Transverse colon (tissue), 4 donors: ENCODE measurements at regions not wholly inside any gene's neighbourhood (a gene's known extent, or its start where the extent isn't known, plus 50 kb on each side); places are given as distances from the start of the nearest gene placed in this dataset.

Experiments
- POLR2A ChIP-seq: fragments of 450-650 bp; IDR thresholded peaks from one replicate; pipeline ENCODE4 v1.6.1; 2016; ENCODE audit warnings: antibody characterized with exemption, mild to moderate bottlenecking, moderate library complexity
- POLR2AphosphoS5 ChIP-seq, 3 donors: sonication (generic); formaldehyde crosslinking; IDR thresholded peaks; one replicate each; pipeline ENCODE4 v1.6.1; 2016; ENCODE audit warnings: antibody characterized with exemption in 3 of 3
- TF ChIP-seq, protein P1 (sequence below), 5 experiments: fragments of 200-600 bp in 3 of 5; fragments of 450-650 bp in 2 of 5; sonication (generic) in 3 of 5; IDR thresholded peaks; 1 replicate in 2 of 5; 2 replicates in 3 of 5; pipeline ENCODE4 v1.5.1; 2016 to 2017; ENCODE audit warnings: antibody characterized with exemption in 5 of 5, inconsistent platforms in 3 of 5, mild to moderate bottlenecking in 2 of 5, moderate library complexity in 1 of 5

DNA sequence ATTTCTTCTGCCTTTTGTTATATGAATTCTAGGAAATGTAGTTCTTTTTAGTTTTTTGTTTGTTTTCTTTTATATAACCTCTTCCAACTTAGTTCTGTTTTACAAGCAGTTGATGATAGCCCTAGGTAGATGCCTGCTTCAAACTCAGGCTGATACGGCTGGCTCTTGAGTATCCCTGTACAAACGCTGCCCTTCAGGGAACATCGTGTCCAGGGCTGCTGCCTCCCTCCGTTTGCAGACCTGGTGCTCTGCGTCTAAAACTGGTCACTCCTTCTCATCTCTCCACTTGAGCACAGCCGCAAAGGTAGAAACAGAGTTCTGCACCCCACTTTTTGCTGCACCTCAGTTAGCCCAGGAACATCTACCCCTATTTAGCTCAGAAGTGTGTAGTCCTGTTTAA lies 310.1 kb downstream of the PRL start:
- TF ChIP-seq POLR2A, result no peak
- TF ChIP-seq, protein P1, sequence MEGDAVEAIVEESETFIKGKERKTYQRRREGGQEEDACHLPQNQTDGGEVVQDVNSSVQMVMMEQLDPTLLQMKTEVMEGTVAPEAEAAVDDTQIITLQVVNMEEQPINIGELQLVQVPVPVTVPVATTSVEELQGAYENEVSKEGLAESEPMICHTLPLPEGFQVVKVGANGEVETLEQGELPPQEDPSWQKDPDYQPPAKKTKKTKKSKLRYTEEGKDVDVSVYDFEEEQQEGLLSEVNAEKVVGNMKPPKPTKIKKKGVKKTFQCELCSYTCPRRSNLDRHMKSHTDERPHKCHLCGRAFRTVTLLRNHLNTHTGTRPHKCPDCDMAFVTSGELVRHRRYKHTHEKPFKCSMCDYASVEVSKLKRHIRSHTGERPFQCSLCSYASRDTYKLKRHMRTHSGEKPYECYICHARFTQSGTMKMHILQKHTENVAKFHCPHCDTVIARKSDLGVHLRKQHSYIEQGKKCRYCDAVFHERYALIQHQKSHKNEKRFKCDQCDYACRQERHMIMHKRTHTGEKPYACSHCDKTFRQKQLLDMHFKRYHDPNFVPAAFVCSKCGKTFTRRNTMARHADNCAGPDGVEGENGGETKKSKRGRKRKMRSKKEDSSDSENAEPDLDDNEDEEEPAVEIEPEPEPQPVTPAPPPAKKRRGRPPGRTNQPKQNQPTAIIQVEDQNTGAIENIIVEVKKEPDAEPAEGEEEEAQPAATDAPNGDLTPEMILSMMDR (IDR thresholded peaks at IDR 0.05), result no peak
- no peak for TF ChIP-seq POLR2AphosphoS5 (IDR thresholded peaks at IDR 0.05)
